GM21619 (cell line): ENCODE measurements at regions not wholly inside any gene's neighbourhood (a gene's known extent, or its start where the extent isn't known, plus 50 kb on each side); places are given as distances from the start of the nearest gene placed in this dataset.
"Not testable (repeated sequence)": the region's sequence is repeated elsewhere in the genome, so short reads cannot be mapped to it uniquely, and the experiment has no call there.

Experiments
- ATAC-seq: cut with Tn5 transposase; IDR thresholded peaks from one replicate; pipeline ENCODE4 v1.9.1; 2021; ENCODE audit not compliant: unreplicated experiment

- ATAC-seq = no peak
These were observed 366.8 kb upstream of the GBE1 start for GRCh38 chr3:82128271-82128670.

GRCh38 chr3:82122554-82123345 lies 361.3 kb upstream of the GBE1 start:
- ATAC-seq = no peak

- no peak for ATAC-seq
These were observed 353.1 kb upstream of the GBE1 start for GRCh38 chr3:82114589-82114988.

GRCh38 chr3:82110721-82111120 lies 349.3 kb upstream of the GBE1 start:
- not testable (repeated sequence) for ATAC-seq

- no peak for ATAC-seq
These were observed 341.8 kb upstream of the GBE1 start for GRCh38 chr3:82103241-82103640.

GRCh38 chr3:82100378-82100777 lies 338.9 kb upstream of the GBE1 start:
- ATAC-seq = no peak

- no peak for ATAC-seq
These were observed 332.2 kb upstream of the GBE1 start for GRCh38 chr3:82093641-82094040.

GRCh38 chr3:82088749-82089148 lies 327.3 kb upstream of the GBE1 start:
- ATAC-seq = peak; percentile 60

- no peak for ATAC-seq
These were observed 326.5 kb upstream of the GBE1 start for GRCh38 chr3:82087958-82088357.

GRCh38 chr3:82085851-82086475 lies 324.5 kb upstream of the GBE1 start:
- no peak for ATAC-seq

- no peak for ATAC-seq
These were observed 323.9 kb upstream of the GBE1 start for GRCh38 chr3:82085356-82085755.

- ATAC-seq = no peak
These were observed 323.4 kb upstream of the GBE1 start for GRCh38 chr3:82084824-82085223.

- no peak for ATAC-seq
These were observed 321.4 kb upstream of the GBE1 start for GRCh38 chr3:82082796-82083195.

GRCh38 chr3:82081351-82081750 lies 319.9 kb upstream of the GBE1 start:
- ATAC-seq = no peak

GRCh38 chr3:82080792-82081191 lies 319.3 kb upstream of the GBE1 start:
- no peak for ATAC-seq

GRCh38 chr3:82080261-82080660 lies 318.8 kb upstream of the GBE1 start:
- ATAC-seq = no peak

GRCh38 chr3:82079335-82079890 lies 318.0 kb upstream of the GBE1 start:
- ATAC-seq = no peak

- no peak for ATAC-seq
These were observed 316.8 kb upstream of the GBE1 start for GRCh38 chr3:82078246-82078645.

GRCh38 chr3:82067420-82067819 lies 306.0 kb upstream of the GBE1 start:
- ATAC-seq = no peak

- ATAC-seq = no peak
These were observed 297.4 kb upstream of the GBE1 start for GRCh38 chr3:82058809-82059208.

GRCh38 chr3:82055792-82056191 lies 294.3 kb upstream of the GBE1 start:
- ATAC-seq = no peak

- ATAC-seq = no peak
These were observed 293.4 kb upstream of the GBE1 start for GRCh38 chr3:82054849-82055248.
